Stimulated activated CD8-positive, alpha-beta memory T cell treated with anti-CD3 and anti-CD28 coated beads, Interleukin-12 subunit alpha, Interleukin-12 subunit beta, amount 100 ng/mL, for 4 hours (primary cell): ENCODE measurements at regions not wholly inside any gene's neighbourhood (a gene's known extent, or its start where the extent isn't known, plus 50 kb on each side); places are given as distances from the start of the nearest gene placed in this dataset.
"Not testable (repeated sequence)": the region's sequence is repeated elsewhere in the genome, so short reads cannot be mapped to it uniquely, and the experiment has no call there.

Source experiments
- DNase-seq: peaks from one replicate; pipeline ENCODE4 v3.0.0-alpha.2; 2020; ENCODE audit warnings: low read depth

- no peak for DNase-seq
Observed at GRCh38 chr2:239803102-239803765, 221.9 kb downstream of the NDUFA10 start.

GRCh38 chr2:239802185-239802649 lies 222.9 kb downstream of the NDUFA10 start:
- DNase-seq, result no peak

DNA sequence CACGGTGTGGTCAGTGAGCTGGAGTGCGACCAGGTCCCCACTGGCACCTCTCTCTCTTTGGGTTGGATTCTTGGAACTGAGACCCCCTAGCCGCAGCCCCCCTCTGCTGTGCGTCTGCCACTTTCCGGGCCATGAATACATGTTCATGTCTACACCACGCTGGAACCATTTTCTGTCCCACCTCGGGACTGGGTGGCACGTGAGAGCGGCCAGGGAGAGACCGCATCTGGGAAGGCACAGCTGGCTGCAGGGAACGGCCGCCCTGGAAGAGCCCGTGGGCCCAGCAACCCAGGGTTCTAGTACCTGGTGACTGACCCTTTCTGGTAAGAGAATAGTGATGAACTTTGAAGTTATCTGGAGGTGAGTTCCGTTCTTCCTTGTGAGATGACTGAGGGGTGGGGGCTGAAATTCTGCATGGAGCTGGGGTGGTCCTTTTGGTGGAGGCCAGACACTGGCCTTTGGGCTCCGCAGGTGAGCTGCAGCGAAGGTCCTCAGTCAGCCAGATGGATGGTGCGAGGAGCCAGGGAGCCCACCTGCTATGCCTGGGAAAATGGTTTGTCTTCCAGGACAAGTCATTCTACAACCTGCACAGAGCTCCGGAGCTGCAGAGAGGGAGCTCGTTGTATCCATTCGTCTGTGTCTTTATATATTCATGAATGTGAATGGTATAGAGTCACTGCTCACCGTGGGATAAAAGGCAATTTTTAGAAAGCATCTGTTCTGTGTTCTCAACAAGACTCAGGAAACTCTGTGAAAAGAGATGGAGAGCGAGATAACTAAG lies 223.5 kb downstream of the NDUFA10 start:
- DNase-seq, result no peak

DNA sequence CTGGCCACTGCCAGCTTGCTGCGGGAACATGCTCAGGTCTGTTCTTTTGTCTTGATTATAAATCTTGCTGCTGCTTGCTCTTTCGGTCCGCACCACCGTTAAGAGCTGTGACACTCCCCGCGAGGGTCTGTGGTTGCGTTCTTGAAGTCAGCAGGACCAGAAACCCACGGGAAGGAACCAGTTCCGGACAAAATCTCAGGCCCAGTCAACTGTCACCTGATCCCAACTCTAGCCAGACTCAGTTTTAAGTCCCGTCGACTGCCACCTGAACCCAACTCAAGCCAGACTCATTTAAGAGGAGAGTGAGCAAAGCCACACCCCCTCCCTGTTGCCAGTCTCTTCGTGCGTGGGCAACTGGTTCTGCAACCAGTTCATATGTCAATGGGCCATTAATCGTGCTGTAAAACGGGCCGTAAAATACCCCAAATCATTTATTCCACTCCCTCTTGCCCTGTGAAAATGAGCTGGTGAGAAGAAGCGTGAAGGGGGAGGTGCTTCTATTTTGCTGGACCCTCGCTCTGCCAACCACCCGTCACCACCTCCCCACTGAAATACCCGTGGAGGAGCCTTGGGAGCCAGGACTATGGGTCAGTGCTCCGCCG lies 224.3 kb downstream of the NDUFA10 start:
- no peak for DNase-seq

- DNase-seq, result no peak
Observed at GRCh38 chr2:239797316-239797715, 227.8 kb downstream of the NDUFA10 start.

- not testable (repeated sequence) for DNase-seq
Observed at GRCh38 chr2:239795761-239796160, 229.4 kb downstream of the NDUFA10 start.

DNA sequence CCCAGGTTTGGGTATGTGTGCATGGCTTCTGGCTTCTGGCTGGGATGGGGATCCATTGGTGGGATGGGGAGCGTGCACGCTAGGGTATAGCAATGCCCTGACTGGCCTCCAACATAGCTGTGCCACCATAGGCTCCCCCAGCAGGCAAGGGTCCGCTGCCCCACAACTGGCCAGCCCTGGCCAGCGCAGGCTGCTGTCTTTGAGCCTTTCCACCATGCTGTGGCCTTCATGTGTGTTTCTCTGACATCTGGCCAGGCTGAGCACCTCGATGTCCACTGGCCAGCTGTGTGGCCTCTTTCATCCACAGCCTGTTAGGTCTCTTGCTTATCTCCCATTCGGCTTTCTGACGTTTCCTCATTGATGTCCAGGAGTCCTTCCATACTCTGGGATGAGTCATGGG lies 231.3 kb downstream of the NDUFA10 start:
- no peak for DNase-seq

DNA sequence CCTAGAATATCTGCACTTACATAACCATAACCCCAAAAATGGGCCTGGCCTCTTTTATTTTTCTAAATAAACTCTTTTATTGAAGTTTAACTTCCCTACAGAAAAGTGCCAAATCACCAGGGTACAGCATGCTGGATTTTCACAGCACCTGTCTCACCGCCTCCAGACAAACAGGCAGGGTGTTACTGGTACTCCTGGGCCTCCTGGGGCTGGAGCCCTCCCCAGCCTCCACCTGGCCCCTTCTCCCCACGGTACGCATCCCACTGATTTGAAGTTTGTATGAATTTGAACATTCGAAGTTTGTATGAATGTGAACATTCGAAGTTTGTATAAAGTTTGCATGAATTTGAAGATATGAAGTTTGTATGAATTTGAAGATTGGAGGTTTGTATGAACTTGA lies 232.1 kb downstream of the NDUFA10 start:
- DNase-seq, result no peak

- DNase-seq, result no peak
Observed at GRCh38 chr2:239792405-239793084, 232.6 kb downstream of the NDUFA10 start.

DNA sequence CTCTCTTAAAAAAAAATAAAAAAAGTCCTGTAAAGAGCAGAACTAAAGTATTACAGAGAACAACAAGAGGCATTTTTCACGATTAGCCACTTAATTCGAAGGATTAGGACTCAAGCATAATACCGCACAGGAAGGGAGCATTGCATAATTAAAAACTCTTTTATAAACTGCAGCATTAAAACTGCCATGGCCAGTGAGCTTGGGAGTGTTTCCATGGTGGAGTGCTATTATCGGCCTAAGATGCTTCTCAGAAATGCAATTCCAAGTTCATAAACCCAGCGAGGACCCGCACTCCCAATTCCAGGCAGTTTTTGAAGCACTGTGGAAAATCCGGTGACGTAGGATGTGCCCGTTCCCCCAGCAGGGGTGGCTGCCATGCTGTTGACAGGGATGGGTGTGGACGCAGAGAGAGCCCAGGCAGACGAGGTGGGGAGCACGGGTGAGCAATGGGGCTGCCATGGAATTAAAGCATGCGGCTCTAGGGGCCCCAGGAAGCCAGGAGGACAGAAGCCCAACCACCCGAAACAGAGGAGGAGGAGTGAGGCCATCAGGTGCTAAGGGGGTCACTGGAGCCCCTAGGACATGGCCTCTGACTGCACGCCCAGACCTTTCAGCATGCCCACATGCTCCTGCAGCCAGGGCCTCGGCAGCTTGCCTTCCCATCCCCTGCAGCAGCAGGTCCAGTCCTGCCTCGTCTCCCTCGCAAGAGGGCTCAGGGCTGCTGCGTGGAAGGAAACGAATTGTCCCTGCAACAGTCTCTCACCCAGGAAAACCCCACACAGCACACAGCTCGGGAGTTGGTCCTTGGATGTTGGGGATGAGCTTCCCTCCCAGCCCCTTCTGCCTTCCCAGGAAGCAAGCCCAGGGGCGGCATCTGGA lies 233.4 kb downstream of the NDUFA10 start:
- no peak for DNase-seq

DNA sequence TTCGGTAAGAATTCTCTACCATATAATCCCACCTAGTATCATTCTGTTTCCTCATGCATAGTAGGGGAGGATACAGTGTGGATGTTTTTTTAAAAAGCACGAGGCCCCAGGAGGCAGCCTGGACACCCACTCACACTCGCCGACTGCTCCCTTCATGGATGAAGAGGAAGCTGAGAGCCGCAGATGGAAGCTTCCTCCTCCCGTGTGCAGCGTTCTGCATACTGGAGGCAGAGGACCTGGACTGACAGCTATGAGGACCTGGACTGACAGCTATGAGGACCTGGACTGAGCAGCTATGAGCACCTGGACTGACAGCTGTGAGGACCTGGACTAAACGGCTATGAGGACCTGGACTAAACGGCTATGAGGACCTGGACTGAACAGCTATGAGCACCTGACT lies 234.4 kb downstream of the NDUFA10 start:
- DNase-seq, result no peak

DNA sequence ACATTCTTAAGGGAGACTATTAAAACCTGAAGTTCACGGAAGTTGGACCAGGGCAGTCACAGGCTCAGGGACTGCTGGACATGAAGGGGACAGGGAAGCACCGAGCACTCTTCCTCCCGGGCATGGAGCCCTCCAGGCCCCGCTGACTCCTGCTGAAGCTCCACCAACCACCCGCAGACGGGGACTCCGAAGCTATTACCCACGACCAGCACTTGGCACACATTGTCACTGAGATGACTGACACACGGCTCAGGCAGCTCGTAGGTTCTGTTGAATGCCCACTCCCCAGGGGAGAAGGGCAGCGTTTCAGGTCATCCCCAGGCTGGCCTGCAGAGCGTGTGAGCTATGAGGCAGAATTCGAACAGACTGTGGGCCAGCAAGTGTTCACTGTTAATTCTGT lies 234.8 kb downstream of the NDUFA10 start:
- no peak for DNase-seq

- DNase-seq, result no peak
Observed at GRCh38 chr2:239789711-239790110, 235.4 kb downstream of the NDUFA10 start.

GRCh38 chr2:239788576-239789098 lies 236.5 kb downstream of the NDUFA10 start:
- DNase-seq, result no peak

DNA sequence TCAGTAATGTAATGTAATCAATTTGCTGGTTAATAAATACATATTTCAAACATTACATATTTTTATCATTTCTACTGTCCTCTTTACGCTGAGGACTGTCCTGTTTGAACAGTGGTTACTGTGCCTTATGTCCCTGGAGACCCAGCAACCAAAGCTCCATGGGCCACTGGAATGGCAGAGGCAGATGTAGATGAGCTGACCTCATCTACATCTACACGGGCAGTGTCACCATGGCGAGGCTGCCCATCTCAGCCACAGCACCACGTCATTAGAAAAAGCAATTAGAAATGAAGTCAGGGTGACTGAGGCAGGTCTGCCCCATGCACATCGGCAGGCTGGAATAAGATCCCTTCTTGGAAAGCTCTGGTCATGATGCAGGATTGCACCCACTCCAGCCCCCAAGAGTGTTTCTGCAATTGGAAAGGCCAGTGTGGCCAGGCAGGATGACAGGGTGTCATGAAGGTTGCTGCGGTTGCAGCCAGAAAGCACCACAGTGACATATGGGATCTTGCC lies 237.5 kb downstream of the NDUFA10 start:
- no peak for DNase-seq

- DNase-seq, result no peak
Observed at GRCh38 chr2:239786791-239787190, 238.4 kb downstream of the NDUFA10 start.

DNA sequence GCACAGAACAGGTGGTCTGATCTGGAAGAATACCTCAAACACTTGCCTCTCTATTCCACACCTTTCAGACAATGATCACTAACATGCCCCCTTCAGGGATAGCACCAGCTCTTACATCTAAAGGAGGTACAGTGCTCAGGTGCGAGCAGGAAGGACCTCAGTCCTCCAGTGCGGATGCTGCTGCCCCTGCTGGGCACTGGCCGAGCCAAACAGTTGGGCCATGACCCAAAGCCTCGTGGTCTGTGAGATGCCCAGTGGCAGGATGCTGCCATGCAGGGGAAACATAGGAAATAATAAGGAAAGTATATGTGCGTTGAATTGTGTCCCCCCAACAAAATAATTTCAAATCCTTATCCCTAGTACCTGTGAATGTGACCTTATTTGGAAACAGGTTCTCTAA lies 243.7 kb downstream of the NDUFA10 start:
- DNase-seq, result no peak

DNA sequence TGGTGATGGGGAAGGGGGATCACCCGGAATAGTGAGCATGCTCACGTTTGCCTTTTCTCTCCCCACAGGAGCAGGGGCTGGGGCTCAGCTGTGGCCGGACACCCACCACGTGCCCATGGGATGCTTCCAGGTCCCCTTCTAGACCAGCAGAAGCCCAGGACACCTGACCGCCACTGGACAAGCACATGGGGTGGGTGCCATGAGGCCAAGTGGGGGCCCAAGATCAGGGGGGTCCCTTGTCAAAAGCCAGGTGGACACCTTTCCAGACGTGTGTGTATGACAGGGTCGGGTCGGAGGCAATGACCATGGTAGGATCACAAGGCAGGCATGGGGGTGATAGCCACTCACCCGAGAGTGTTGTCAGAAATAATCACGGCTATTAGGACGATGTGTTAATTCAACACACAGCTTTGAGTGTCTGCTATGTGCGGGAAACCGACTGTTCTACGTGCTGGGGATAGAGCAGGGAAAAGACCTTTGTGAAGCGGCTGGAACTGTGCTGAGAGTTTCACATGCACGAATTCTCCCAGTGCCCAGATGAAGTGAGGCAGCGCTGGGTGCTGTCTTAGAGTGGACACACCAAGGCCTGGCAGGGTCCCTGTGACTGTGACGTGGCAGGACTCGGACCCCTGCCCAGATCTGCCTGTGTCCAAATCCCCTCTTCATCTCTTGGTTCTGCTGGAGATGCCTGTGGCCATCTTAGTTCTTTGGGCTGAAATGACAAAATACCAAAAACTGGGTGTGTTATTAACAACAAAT lies 244.7 kb downstream of the NDUFA10 start:
- no peak for DNase-seq

- no peak for DNase-seq
Observed at GRCh38 chr2:239779584-239779983, 245.6 kb downstream of the NDUFA10 start.

DNA sequence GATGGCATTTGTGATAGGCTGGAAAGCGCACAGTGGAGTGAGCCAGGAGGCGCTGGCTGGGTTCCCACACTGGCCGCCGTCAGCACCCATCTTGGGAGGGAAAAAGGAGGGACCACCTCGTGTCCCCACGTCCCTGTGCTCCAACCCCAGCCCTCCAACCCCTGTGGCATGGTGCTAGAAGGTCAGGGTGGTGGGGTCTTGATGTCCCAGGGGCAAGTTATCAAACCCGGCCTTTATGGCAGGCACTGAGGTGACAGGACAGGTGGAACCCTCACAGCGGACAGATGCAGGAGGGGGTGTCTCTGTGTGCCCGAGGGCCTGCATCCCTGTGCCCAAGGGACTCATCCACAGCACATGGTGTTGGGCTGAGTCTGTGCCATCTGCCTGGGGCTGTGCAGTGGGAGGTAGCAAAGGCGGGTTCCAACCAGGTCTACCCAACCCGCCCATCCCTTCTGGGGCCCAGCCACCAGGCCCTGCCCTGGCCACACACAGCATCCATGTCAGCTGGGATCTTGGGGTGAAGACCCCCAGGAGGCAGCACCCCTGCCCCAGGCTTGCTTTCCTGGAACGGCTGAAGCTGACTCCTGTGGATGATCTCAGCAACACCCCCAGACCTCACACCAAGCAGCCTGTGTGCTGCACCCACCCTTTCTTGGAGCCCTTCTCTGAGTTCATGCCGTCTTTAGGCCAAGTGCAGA lies 246.1 kb downstream of the NDUFA10 start:
- DNase-seq, result no peak
